Pancreas (tissue), 10 donors: ENCODE measurements at regions not wholly inside any gene's neighbourhood (a gene's known extent, or its start where the extent isn't known, plus 50 kb on each side); places are given as distances from the start of the nearest gene placed in this dataset.
"Not testable (repeated sequence)": the region's sequence is repeated elsewhere in the genome, so short reads cannot be mapped to it uniquely, and the experiment has no call there.

ENCODE experiments used
- ATAC-seq, 4 donors: fragments of 200-7000 bp; cut with Tn5 transposase; one replicate each; pipeline versions ENCODE4 v1.8.0 to v1.9.1; 2020; ENCODE audit warnings: mild to moderate bottlenecking in 4 of 4, moderate library complexity in 4 of 4
- DNase-seq, 6 donors: peaks; one replicate each; pipeline ENCODE4 v3.0.0-alpha.2; 2020
- FAIRE-seq: peaks from 2 replicates; lab custom pipeline; 2012; peaks lifted over from hg19 to GRCh38; lab: Jason Lieb, UNC
- H3K27ac ChIP-seq, 4 donors: fragments of 200-600 bp; sonication (generic); 1 replicate in 3 of 4; 2 replicates in 1 of 4; pipeline versions ENCODE4 v1.5.0 to v1.8.0; 2020
- H3K27me3 ChIP-seq, 4 donors: fragments of 200-600 bp; one replicate each; pipeline ENCODE4 v1.8.0; 2021
- H3K36me3 ChIP-seq, 3 donors: fragments of 200-600 bp; sonication (generic) in 1 of 3; one replicate each; pipeline versions ENCODE4 v1.5.0 to v1.8.0; 2020 to 2021
- H3K4me1 ChIP-seq, 3 donors: fragments of 200-600 bp; one replicate each; pipeline ENCODE4 v1.8.0; 2021
- H3K4me3 ChIP-seq, 4 donors: fragments of 200-600 bp; sonication (generic) in 2 of 4; one replicate each; pipeline versions ENCODE4 v1.5.0 to v1.8.0; 2020 to 2021
- H3K9me3 ChIP-seq, 4 donors: fragments of 200-600 bp; one replicate each; pipeline ENCODE4 v1.8.0; 2021
- CTCF ChIP-seq, 4 donors: fragments of 200-600 bp; sonication (generic) in 3 of 4; IDR thresholded peaks; one replicate each; pipeline versions ENCODE4 v1.5.0 to v1.8.0; 2021; ENCODE audit warnings: antibody characterized with exemption in 4 of 4
- WGBS, 2 donors: extraction: QIAGEN DNeasy Blood & Tissue Kit; methylation state at CpG; one replicate each; pipeline ENCODE4 v1.1.7; 2013; 5-methylcytosine and 5-hydroxymethylcytosine counted together
- intact Hi-C, 3 donors: fragments of 100-400 bp; cut with DNase I; formaldehyde crosslinking; loops; one replicate each; pipeline versions ENCODE4 v1.11.1 to v1.14.2; 2022
- donor health status: healthy with polysubstance abuse.
- donor health status: DM: no; HTN: no; CAD: no; lungs with moderate emphysema.
- donor health status: DM: no; HTN: no; CAD: no.
- donor health status: control.
- donor health status: control.
- donor health status: Bipolar disorder and iron deficiency.
- donor health status: DM: yes; HTN: yes; CAD: no.
- donor health status: DM: no; HTN: no; CAD: no.
- donor health status: DM: no; HTN: no; CAD: no.
- donor health status: DM: yes; HTN: yes; CAD: no.

- DNase-seq = peak in 1 of 6 donors; percentile 22
- H3K27ac ChIP-seq, intact Hi-C loops, H3K4me1 ChIP-seq, ATAC-seq, FAIRE-seq, H3K27me3 ChIP-seq, H3K9me3 ChIP-seq, H3K36me3 ChIP-seq, H3K4me3 ChIP-seq: not testable (repeated sequence)
- 75 to 80% methylated on average over 6 of the region's 6 CpGs for WGBS, 2 donors
Observed at GRCh38 chr6:75031102-75031501, 174.8 kb downstream of the COL12A1 start.

GRCh38 chr6:75029333-75029732 is 176.5 kb downstream of the COL12A1 start:
- ATAC-seq = no peak
- TF ChIP-seq CTCF (IDR thresholded peaks at IDR 0.05) = no peak
- intact Hi-C loops = no loop called here
- no peaks in the 10 kb centered on the region for H3K4me1 ChIP-seq
- H3K27me3 ChIP-seq = no peaks in the 10 kb centered on the region
- H3K27ac ChIP-seq = no peak overlapping the region
- WGBS, 2 donors = 88 to 89% methylated on average over 5 of the region's 5 CpGs
- FAIRE-seq = no peak
- no peak for DNase-seq
- H3K4me3 ChIP-seq = no peak overlapping the region
- H3K36me3 ChIP-seq = no peaks in the 10 kb centered on the region
- H3K9me3 ChIP-seq = no peaks in the 10 kb centered on the region

- H3K9me3 ChIP-seq = no peaks in the 10 kb centered on the region
- DNase-seq (no peak), ATAC-seq (no peak), FAIRE-seq (no peak)
- H3K27me3 ChIP-seq = no peaks in the 10 kb centered on the region
- H3K36me3 ChIP-seq = no peaks in the 10 kb centered on the region
- TF ChIP-seq CTCF (IDR thresholded peaks at IDR 0.05) = no peak
- no peak overlapping the region for H3K4me3 ChIP-seq
- H3K4me1 ChIP-seq = no peaks in the 10 kb centered on the region
- WGBS, 2 donors = 56 to 70% methylated on average over 2 of the region's 2 CpGs
- intact Hi-C loops = no loop called here
- no peak overlapping the region for H3K27ac ChIP-seq
Observed at GRCh38 chr6:75025371-75025770, 180.5 kb downstream of the COL12A1 start.

DNA sequence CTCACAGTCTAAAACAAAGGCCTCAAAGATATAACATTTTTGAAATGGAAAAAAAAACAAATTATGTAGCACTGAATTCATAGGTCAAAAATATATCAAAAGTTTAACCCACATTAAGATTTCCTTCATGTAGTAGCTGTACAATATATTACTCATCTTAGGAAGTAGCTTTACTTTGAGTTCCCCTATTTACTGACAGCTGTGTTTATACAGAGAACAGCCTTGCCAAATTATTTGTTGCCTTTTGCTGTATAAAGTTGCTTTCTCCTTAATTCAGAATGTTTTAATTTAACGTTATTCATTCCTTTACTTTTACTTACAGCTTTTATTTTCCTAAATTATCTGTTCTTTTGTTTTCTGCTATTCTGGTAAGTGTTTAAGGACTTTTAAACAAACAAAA is 181.0 kb downstream of the COL12A1 start:
- WGBS, 2 donors = 31 to 51% methylated on average over 1 of the region's 1 CpG
- H3K36me3 ChIP-seq = no peaks in the 10 kb centered on the region
- FAIRE-seq (no peak), ATAC-seq (no peak), DNase-seq (no peak)
- TF ChIP-seq CTCF (IDR thresholded peaks at IDR 0.05) = no peak
- H3K27ac ChIP-seq = no peak overlapping the region
- H3K4me3 ChIP-seq = no peak overlapping the region
- intact Hi-C loops = no loop called here
- H3K4me1 ChIP-seq = no peaks in the 10 kb centered on the region
- no peaks in the 10 kb centered on the region for H3K9me3 ChIP-seq
- no peaks in the 10 kb centered on the region for H3K27me3 ChIP-seq

DNA sequence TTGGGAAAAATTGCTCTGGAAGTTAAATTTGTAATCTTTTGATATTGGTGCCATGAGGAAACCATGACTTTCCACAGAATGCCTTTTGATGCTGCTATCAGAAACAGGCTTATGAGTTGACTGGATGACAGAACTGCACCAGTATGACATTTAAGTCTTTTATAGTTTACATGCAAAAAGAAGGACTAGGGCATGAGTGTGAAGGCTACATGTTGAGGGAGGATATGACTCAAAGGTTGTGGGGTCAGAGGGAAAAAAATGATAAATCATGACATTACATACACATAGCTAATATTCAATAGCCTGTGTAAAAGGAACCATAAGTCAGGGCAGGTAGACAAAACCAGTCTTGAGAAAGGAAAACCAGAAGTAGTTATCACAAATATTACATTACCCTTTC is 182.2 kb downstream of the COL12A1 start:
- DNase-seq (no peak), ATAC-seq (no peak), FAIRE-seq (no peak)
- Histone ChIP-seq H3K27me3 (no peaks in the 10 kb centered on the region), H3K4me3 (no peak overlapping the region), H3K27ac (no peak overlapping the region), H3K9me3 (no peaks in the 10 kb centered on the region), H3K4me1 (no peaks in the 10 kb centered on the region), H3K36me3 (no peaks in the 10 kb centered on the region)
- no peak for TF ChIP-seq CTCF (IDR thresholded peaks at IDR 0.05)
- intact Hi-C loops = no loop called here

GRCh38 chr6:75020971-75021370 is 184.9 kb downstream of the COL12A1 start:
- H3K27ac ChIP-seq = no peak overlapping the region
- H3K4me1 ChIP-seq = no peaks in the 10 kb centered on the region
- no peak for FAIRE-seq
- DNase-seq = no peak
- TF ChIP-seq CTCF (IDR thresholded peaks at IDR 0.05) = no peak
- WGBS, 2 donors = 71 to 79% methylated on average over 1 of the region's 1 CpG
- H3K27me3 ChIP-seq = no peaks in the 10 kb centered on the region
- intact Hi-C loops = no loop called here
- no peak overlapping the region for H3K4me3 ChIP-seq
- H3K9me3 ChIP-seq = no peaks in the 10 kb centered on the region
- no peaks in the 10 kb centered on the region for H3K36me3 ChIP-seq
- ATAC-seq = no peak
